GM19463 (cell line): ENCODE measurements at regions not wholly inside any gene's neighbourhood (a gene's known extent, or its start where the extent isn't known, plus 50 kb on each side); places are given as distances from the start of the nearest gene placed in this dataset.

Source experiments
- ATAC-seq: cut with Tn5 transposase; IDR thresholded peaks from one replicate; pipeline ENCODE4 v1.9.1; 2021; ENCODE audit warnings: mild to moderate bottlenecking, moderate library complexity; ENCODE audit not compliant: unreplicated experiment

GRCh38 chr6:140441256-140441655, 1066.8 kb upstream of the CITED2 start:
- ATAC-seq = no peak

- no peak for ATAC-seq
Observed at GRCh38 chr6:140440223-140440835, 1065.9 kb upstream of the CITED2 start.

GRCh38 chr6:140438346-140438735, 1063.9 kb upstream of the CITED2 start:
- no peak for ATAC-seq

- no peak for ATAC-seq
Observed at GRCh38 chr6:140437619-140438345, 1063.3 kb upstream of the CITED2 start.

GRCh38 chr6:140436023-140436811, 1061.8 kb upstream of the CITED2 start:
- ATAC-seq = no peak

- ATAC-seq = no peak
Observed at GRCh38 chr6:140434761-140435160, 1060.3 kb upstream of the CITED2 start.

- no peak for ATAC-seq
Observed at GRCh38 chr6:140433072-140433471, 1058.6 kb upstream of the CITED2 start.

- no peak for ATAC-seq
Observed at GRCh38 chr6:140427842-140428241, 1053.4 kb upstream of the CITED2 start.

GRCh38 chr6:140414966-140415620, 1040.6 kb upstream of the CITED2 start:
- no peak for ATAC-seq

- ATAC-seq = no peak
Observed at GRCh38 chr6:140403020-140403419, 1028.6 kb upstream of the CITED2 start.

- ATAC-seq = no peak
Observed at GRCh38 chr6:140401761-140402160, 1027.3 kb upstream of the CITED2 start.

GRCh38 chr6:140398076-140398475, 1023.6 kb upstream of the CITED2 start:
- no peak for ATAC-seq

GRCh38 chr6:140397106-140397505, 1022.7 kb upstream of the CITED2 start:
- no peak for ATAC-seq

GRCh38 chr6:140393665-140394540, 1019.5 kb upstream of the CITED2 start:
- no peak for ATAC-seq

GRCh38 chr6:140388815-140389214, 1014.4 kb upstream of the CITED2 start:
- no peak for ATAC-seq

- ATAC-seq = no peak
Observed at GRCh38 chr6:140388192-140388802, 1013.8 kb upstream of the CITED2 start.

GRCh38 chr6:140385679-140386078, 1011.2 kb upstream of the CITED2 start:
- no peak for ATAC-seq

- no peak for ATAC-seq
Observed at GRCh38 chr6:140382355-140382754, 1007.9 kb upstream of the CITED2 start.

- ATAC-seq = no peak
Observed at GRCh38 chr6:140380427-140381218, 1006.2 kb upstream of the CITED2 start.
